Neuron (in vitro differentiated cells): ENCODE measurements at regions not wholly inside any gene's neighbourhood (a gene's known extent, or its start where the extent isn't known, plus 50 kb on each side); places are given as distances from the start of the nearest gene placed in this dataset.
"Not testable (repeated sequence)": the region's sequence is repeated elsewhere in the genome, so short reads cannot be mapped to it uniquely, and the experiment has no call there.

Experiments
- H2AFZ ChIP-seq: one replicate; pipeline ENCODE4 v1.6.1; 2013; ENCODE audit warnings: low read depth, mild to moderate bottlenecking, inconsistent platforms, low read length, moderate library complexity
- H3K27me3 ChIP-seq: one replicate; pipeline ENCODE4 v1.6.1; 2013; ENCODE audit warnings: low read length; ENCODE audit not compliant: insufficient read depth
- H3K36me3 ChIP-seq: one replicate; pipeline ENCODE4 v1.6.1; 2013; ENCODE audit warnings: low read length; ENCODE audit not compliant: insufficient read depth
- H3K4me1 ChIP-seq: one replicate; pipeline ENCODE4 v1.6.1; 2013; ENCODE audit warnings: low read length; ENCODE audit not compliant: insufficient read depth
- H3K4me3 ChIP-seq: 2 replicates; pipeline ENCODE4 v1.5.1; 2013; ENCODE audit warnings: mild to moderate bottlenecking, low read length, moderate library complexity
- H3K9me3 ChIP-seq: one replicate; pipeline ENCODE4 v1.6.1; 2013; ENCODE audit warnings: low read length

DNA sequence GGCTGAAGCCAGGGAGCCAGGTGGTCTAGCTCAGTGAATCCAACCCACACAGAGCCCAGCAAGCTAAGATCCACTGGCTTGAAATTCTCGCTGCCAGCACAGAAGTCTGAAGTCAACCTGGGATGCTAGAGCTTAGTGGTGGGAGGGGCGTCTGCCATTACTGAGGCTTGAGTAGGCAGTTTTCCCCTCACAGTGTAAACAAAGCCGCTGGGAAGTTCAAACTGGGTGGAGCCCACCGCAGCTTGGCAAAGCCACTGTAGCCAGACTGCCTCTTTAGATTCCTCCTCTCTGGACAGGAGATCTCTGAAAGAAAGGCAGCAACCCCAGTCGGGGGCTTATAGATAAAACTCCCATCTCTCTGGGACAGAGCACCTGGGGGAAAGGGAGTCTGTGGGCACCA, 452.1 kb downstream of the NR4A2 start:
- not testable (repeated sequence) for H3K36me3 ChIP-seq, H3K4me3 ChIP-seq, H3K9me3 ChIP-seq, H2AFZ ChIP-seq, H3K4me1 ChIP-seq, H3K27me3 ChIP-seq

DNA sequence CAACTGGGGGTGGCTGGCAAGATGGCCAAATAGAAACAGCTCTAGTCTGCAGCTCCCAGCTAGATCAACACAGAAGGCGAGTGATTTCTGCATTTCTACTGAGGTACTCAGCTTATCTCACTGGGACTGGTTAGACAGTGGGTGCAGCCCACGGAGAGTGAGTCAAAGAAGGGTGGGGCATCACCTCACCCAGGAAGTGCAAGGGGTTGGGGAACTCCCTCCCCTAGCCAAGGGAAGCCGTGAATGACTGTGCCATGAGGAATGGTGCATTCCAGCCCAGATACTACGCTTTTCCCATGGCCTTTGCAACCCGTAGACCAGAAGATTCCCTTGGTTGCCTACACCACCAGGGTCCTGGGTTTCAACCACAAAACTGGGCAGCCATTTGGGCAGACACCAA, 452.6 kb downstream of the NR4A2 start:
- H3K9me3 ChIP-seq, H3K36me3 ChIP-seq, H3K27me3 ChIP-seq, H2AFZ ChIP-seq, H3K4me1 ChIP-seq, H3K4me3 ChIP-seq: not testable (repeated sequence)

DNA sequence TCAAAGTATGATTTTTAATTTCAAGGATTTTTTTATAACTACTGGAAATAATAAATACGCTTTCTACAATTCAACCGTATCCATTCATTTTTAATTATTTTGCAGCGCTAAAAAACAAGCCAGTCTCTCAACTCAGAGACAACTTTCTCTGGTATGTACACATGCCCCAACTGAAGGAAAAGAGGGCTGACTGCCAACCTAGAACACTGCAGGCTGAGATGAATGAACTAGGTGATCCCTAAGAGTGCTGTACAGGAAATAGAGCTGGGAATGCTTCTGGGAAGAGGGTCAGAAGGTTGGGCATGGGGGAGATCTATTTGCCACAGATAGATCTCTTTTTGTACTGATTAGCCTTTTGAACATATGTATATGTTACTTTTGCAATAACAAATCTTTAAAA, 460.1 kb downstream of the NR4A2 start:
- no peaks in the 10 kb centered on the region for H3K9me3 ChIP-seq
- no peaks in the 10 kb centered on the region for H3K36me3 ChIP-seq
- H3K27me3 ChIP-seq, result no peaks in the 10 kb centered on the region
- no peak overlapping the region for H3K4me3 ChIP-seq
- no peaks in the 10 kb centered on the region for H3K4me1 ChIP-seq
- no peak overlapping the region for H2AFZ ChIP-seq

DNA sequence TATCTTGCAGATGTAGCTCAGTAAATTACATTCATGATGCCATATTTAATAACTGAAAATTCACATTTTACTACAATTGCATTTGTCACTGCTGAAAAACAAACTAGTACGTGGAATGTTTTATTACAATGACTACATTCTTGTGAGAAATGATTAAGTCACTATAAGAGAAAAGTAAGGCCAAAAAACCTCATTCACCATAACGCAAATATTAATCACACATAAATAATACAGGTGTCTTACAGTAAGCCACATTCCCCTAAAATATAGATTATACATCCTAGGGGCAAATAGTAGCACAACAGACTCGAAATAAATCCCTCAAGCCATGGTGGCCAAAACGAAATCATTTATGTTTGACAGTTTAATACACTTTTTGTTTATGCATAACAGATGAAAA, 460.6 kb downstream of the NR4A2 start:
- no peaks in the 10 kb centered on the region for H3K9me3 ChIP-seq
- H3K4me1 ChIP-seq, result no peaks in the 10 kb centered on the region
- no peaks in the 10 kb centered on the region for H3K27me3 ChIP-seq
- no peaks in the 10 kb centered on the region for H3K36me3 ChIP-seq
- H2AFZ ChIP-seq, result no peak overlapping the region
- no peak overlapping the region for H3K4me3 ChIP-seq

DNA sequence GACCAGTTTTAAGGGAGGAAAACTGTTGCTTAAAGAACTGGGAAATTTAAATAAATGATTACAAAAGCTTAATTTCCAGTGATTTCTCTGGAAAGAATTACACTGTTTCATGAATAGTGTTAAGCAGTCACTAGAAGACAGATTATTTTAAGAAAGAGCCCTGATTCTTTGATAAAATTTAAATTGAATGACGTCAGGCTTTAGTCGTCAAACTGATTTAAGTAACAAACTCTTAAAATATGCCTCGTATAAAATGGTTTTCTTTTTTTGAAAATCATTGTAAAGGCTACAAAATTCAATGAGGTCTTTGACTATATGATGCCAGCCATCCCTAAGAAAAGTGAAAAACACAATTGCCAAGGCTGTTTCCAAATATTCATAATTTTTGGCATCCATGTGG, 465.0 kb downstream of the NR4A2 start:
- no peaks in the 10 kb centered on the region for H3K4me1 ChIP-seq
- H3K9me3 ChIP-seq, result no peaks in the 10 kb centered on the region
- no peak overlapping the region for H2AFZ ChIP-seq
- no peak overlapping the region for H3K4me3 ChIP-seq
- no peaks in the 10 kb centered on the region for H3K27me3 ChIP-seq
- H3K36me3 ChIP-seq, result no peaks in the 10 kb centered on the region

DNA sequence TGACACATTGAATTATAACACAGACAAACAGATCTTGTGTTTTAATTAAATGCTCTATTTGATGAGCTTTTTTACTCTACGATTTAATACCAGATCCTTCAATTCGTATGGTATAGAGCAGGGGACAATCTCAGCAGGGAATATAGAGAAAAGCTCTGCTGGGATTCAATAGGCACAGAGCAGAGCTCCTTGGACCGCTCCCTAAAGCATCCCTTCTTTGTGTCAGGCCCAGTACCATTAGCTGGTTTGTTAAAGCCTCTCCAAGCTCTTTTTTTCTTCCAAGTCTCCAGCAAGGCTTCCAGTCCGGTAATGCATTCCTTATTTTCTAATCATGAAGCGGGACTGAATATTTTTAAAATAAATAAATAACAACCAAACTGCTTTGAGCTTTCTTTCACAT, 466.0 kb downstream of the NR4A2 start:
- Histone ChIP-seq H3K36me3 (no peaks in the 10 kb centered on the region), H3K9me3 (no peaks in the 10 kb centered on the region), H2AFZ (no peak overlapping the region), H3K4me3 (no peak overlapping the region), H3K27me3 (no peaks in the 10 kb centered on the region), H3K4me1 (no peaks in the 10 kb centered on the region)

DNA sequence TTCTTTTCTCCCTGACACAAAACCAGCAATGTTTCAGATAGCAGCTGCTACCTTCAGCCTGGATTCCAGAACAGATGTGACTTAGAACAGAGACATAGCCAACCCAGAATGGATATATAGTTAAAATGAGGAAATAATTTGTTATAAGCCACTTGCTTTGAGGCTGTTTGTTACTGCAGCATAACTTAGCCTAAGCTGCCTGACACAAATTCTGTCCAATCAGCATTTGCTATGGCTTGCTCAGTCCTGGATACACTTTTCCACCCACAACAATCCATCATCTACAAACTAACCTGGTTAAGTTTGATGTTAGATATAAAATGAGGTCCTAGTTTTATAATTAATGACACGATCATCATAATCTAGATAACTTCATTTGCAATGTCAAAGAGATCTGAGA, 480.4 kb downstream of the NR4A2 start:
- H3K9me3 ChIP-seq, result no peaks in the 10 kb centered on the region
- H3K4me1 ChIP-seq, result no peaks in the 10 kb centered on the region
- H2AFZ ChIP-seq, result no peak overlapping the region

DNA sequence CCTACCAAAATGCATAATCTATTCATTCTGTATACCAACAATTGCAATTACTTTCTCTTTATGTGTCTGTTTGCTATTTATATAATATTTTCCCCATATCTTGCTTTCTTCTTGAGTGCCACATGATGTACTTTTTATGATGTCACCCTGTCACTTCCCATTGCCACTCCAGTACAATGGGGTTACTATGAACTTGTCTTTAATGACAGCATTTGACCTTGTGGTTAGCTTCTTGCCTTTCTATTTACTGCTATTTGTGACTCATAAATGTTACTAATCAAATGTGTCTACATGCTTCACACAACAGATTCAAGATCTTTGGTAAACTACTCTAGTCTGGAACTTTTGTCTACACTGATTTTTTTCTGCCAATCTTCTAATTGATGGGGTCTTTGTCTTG, 486.3 kb downstream of the NR4A2 start:
- H3K36me3 ChIP-seq, result no peaks in the 10 kb centered on the region
- H3K4me1 ChIP-seq, result no peaks in the 10 kb centered on the region
- no peak overlapping the region for H3K4me3 ChIP-seq
- no peak overlapping the region for H2AFZ ChIP-seq
- no peaks in the 10 kb centered on the region for H3K27me3 ChIP-seq
- no peaks in the 10 kb centered on the region for H3K9me3 ChIP-seq

More for the DNA sequence above, 480.4 kb downstream of the NR4A2 start:
- H3K4me3 ChIP-seq, result no peak overlapping the region
- no peaks in the 10 kb centered on the region for H3K36me3 ChIP-seq
- no peaks in the 10 kb centered on the region for H3K27me3 ChIP-seq

DNA sequence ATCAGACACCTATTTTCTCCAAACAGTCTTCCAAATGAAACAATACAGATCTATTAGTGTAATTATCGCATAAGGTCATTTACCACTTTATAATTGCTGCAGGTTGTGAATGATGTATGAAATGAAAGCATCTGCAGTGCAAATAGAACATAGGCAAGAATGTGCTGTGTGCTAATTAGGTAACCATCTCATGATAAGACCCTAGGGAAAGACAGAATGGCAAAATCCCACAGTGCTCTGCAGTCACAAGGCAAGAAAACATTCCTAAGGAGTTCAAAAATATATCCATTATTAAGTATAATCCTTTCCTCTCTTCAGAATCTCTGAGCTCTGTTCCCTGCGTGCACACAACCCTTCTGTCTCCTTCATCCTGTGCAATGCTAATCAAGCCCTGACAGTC, 488.1 kb downstream of the NR4A2 start:
- H3K27me3 ChIP-seq, result no peaks in the 10 kb centered on the region
- no peak overlapping the region for H2AFZ ChIP-seq
- no peaks in the 10 kb centered on the region for H3K9me3 ChIP-seq
- H3K36me3 ChIP-seq, result no peaks in the 10 kb centered on the region
- no peaks in the 10 kb centered on the region for H3K4me1 ChIP-seq
- no peak overlapping the region for H3K4me3 ChIP-seq

DNA sequence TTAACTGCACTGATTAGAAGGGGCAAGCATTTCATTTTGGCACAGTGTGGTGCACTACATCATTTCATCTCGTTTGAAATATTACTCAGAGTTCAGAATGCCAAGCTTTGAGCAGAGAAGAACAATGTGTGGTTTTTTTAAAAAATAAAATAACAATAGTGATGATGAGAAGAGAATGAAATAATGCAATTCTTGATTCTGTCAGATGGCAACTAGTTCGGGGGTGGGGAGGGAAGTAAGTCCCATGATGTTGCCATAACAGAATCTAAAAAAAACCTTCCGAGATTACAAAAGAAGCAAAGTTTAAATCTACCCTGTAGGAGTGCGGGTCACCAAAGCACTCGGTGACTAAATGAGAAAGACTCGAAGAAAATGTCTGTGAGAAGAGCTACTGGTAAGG, 490.4 kb downstream of the NR4A2 start:
- Histone ChIP-seq H3K27me3 (no peaks in the 10 kb centered on the region), H3K4me1 (no peaks in the 10 kb centered on the region), H3K9me3 (no peaks in the 10 kb centered on the region), H3K36me3 (no peaks in the 10 kb centered on the region), H3K4me3 (no peak overlapping the region), H2AFZ (no peak overlapping the region)

DNA sequence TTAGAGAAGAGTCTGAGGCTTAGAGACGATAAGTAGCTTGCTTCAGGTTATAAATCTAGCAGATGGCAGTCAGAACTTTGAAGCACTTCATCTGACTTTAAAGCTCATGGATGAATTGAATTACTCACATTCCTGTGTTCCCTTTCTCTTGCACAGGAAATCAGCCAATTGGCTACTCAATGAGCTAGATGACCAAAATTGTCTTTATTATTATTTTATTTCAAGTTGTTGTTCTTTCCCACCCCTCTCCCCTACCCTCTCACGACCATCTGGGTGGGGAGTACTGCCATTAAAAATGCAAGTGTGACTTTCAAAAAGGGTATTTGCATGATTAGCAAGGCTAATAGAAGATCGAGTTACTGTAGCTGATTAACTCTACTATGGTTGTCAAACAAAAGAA, 491.1 kb downstream of the NR4A2 start:
- Histone ChIP-seq H3K9me3 (no peaks in the 10 kb centered on the region), H3K36me3 (no peaks in the 10 kb centered on the region), H3K27me3 (no peaks in the 10 kb centered on the region), H3K4me1 (no peaks in the 10 kb centered on the region), H2AFZ (no peak overlapping the region), H3K4me3 (no peak overlapping the region)

DNA sequence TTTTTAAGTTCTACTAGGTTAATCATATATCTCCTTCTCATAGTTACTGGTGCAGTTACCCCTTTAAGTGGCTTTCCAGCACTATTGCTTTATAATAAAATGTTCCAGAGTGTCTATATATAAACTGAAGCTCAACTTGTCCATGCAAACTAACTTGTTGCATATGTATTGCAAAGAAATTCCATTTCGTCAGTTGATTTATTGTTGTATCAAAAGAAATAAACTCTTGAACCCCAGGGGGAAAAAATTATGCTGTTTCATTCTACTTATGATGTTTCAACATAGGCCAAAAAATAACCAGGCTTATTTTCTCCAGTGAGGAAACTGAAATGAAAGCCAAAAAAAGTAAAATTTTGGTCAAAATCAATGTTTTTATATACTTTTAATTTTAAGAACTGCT, 491.9 kb downstream of the NR4A2 start:
- no peak overlapping the region for H3K4me3 ChIP-seq
- no peak overlapping the region for H2AFZ ChIP-seq
- no peaks in the 10 kb centered on the region for H3K27me3 ChIP-seq
- no peaks in the 10 kb centered on the region for H3K4me1 ChIP-seq
- H3K9me3 ChIP-seq, result no peaks in the 10 kb centered on the region
- H3K36me3 ChIP-seq, result no peaks in the 10 kb centered on the region

DNA sequence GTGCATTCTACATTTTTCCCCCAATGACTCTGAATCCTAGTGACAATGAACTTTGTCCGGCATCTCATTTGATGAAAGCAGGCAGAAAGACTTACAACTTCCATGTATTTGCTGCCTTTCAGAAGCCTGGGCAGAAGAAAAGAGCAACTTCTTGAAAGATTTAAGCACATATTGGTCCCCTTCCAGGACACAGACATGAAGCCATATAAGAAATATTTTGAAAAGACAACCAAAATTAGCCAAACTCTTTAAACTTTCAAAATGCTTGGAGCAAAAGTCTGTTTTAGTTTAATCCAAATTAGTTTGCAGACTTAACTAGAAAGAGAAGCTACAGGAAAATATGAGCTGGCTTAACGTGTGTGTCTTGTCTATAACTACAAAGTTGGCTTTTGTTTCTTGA, 492.5 kb downstream of the NR4A2 start:
- H3K36me3 ChIP-seq, result no peaks in the 10 kb centered on the region
- H2AFZ ChIP-seq, result no peak overlapping the region
- no peaks in the 10 kb centered on the region for H3K27me3 ChIP-seq
- H3K4me3 ChIP-seq, result no peak overlapping the region
- H3K4me1 ChIP-seq, result no peaks in the 10 kb centered on the region
- H3K9me3 ChIP-seq, result no peaks in the 10 kb centered on the region

DNA sequence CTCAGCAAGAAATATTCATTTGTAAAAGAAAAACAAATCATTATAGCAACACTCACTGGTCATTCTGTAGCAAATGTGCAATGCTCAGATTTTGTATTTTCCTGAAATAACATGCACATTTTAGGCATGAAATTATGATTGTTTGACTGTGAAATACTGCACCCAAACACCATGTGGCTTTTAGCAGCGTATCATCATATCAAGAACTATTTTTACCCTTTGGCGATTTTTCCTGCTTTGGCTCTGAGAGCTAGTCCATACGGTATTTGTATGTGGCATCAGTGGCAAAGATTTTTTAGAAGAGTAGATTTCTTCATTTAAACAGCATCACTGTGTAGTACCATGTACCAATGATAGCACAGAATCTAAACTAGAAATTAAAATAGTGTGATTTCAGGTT, 493.1 kb downstream of the NR4A2 start:
- Histone ChIP-seq H2AFZ (no peak overlapping the region), H3K27me3 (no peaks in the 10 kb centered on the region), H3K36me3 (no peaks in the 10 kb centered on the region), H3K4me1 (no peaks in the 10 kb centered on the region), H3K4me3 (no peak overlapping the region), H3K9me3 (no peaks in the 10 kb centered on the region)
